Osteoblast (primary cell): ENCODE measurements at regions not wholly inside any gene's neighbourhood (a gene's known extent, or its start where the extent isn't known, plus 50 kb on each side); places are given as distances from the start of the nearest gene placed in this dataset.

Experiments
- DNase-seq: peaks from one replicate; pipeline ENCODE4 v3.0.0; 2011; ENCODE audit warnings: low spot score, mixed read lengths; ENCODE audit not compliant: insufficient read length; ENCODE audit errors: missing footprints
- H2AFZ ChIP-seq: 2 replicates; pipeline ENCODE4 v1.6.0; 2011; ENCODE audit warnings: mild to moderate bottlenecking, low read length
- H3K27ac ChIP-seq: 2 replicates; pipeline ENCODE4 v1.5.1; 2011; ENCODE audit warnings: mild to moderate bottlenecking, low read depth, low read length, moderate library complexity
- H3K27me3 ChIP-seq: 2 replicates; pipeline ENCODE4 v1.6.0; 2012; ENCODE audit warnings: mild to moderate bottlenecking, control low read depth, inconsistent platforms, low read length, moderate library complexity; ENCODE audit not compliant: insufficient read depth
- H3K36me3 ChIP-seq: 2 replicates; pipeline ENCODE4 v1.5.1; 2011; ENCODE audit warnings: mild to moderate bottlenecking, low read length, control low read depth, moderate library complexity; ENCODE audit not compliant: insufficient read depth
- H3K4me1 ChIP-seq: 2 replicates; pipeline ENCODE4 v1.5.1; 2011; ENCODE audit warnings: mild to moderate bottlenecking, low read length, control low read depth, moderate library complexity; ENCODE audit not compliant: insufficient read depth
- H3K4me2 ChIP-seq: 2 replicates; pipeline ENCODE4 v1.6.0; 2011; ENCODE audit warnings: mild to moderate bottlenecking, low read length; ENCODE audit not compliant: insufficient read depth
- H3K4me3 ChIP-seq: fragments of 200-600 bp; sonication (generic); 3 replicates; pipeline ENCODE4 v1.5.1; 2012; ENCODE audit warnings: mild to moderate bottlenecking, low read length, inconsistent platforms; ENCODE audit not compliant: insufficient read depth
- H3K79me2 ChIP-seq: 2 replicates; pipeline ENCODE4 v1.6.0; 2012; ENCODE audit warnings: mild to moderate bottlenecking, low read length, control low read depth, inconsistent platforms; ENCODE audit not compliant: insufficient read depth
- H3K9me3 ChIP-seq: 2 replicates; pipeline ENCODE4 v1.5.1; 2011; ENCODE audit warnings: low read depth, low read length, control low read depth
- H4K20me1 ChIP-seq: 2 replicates; pipeline ENCODE4 v1.6.0; 2012; ENCODE audit warnings: mild to moderate bottlenecking, low read length, control low read depth; ENCODE audit not compliant: insufficient read depth
- TF ChIP-seq, protein P1 (sequence below): IDR thresholded peaks from 2 replicates; pipeline ENCODE4 v1.5.1; 2011; ENCODE audit warnings: mild to moderate bottlenecking, low read depth, low read length, moderate library complexity; ENCODE audit errors: extremely low read depth

DNA sequence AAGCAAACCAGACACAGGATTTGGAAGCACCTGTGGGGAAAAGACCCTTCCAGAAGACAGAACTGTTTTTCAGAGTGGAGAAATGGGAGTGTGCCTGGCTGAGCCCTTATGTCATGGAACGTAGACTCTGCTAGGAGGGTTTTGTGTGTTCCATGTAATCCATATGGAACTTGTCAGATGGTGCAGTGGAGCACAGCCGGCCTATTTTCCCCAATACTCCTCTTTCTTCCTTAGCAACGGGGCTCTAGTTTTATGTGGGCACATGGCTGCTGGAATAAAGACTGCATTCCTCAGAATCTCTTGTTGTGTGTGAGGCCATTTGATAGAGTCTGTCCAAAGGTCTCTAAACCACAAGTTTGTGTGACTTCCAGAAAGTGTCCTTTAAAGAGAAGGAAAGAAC, 284.0 kb downstream of the DRD1 start:
- H3K36me3 ChIP-seq: no peaks in the 10 kb centered on the region
- no peak overlapping the region for H3K27ac ChIP-seq
- no peaks in the 10 kb centered on the region for H3K79me2 ChIP-seq
- H4K20me1 ChIP-seq: no peaks in the 10 kb centered on the region
- H3K27me3 ChIP-seq: no peaks in the 10 kb centered on the region
- H3K4me3 ChIP-seq: no peak overlapping the region
- no peaks in the 10 kb centered on the region for H3K4me1 ChIP-seq
- no peak for DNase-seq
- no peak overlapping the region for H2AFZ ChIP-seq
- H3K9me3 ChIP-seq: no peaks in the 10 kb centered on the region
- TF ChIP-seq, protein P1, sequence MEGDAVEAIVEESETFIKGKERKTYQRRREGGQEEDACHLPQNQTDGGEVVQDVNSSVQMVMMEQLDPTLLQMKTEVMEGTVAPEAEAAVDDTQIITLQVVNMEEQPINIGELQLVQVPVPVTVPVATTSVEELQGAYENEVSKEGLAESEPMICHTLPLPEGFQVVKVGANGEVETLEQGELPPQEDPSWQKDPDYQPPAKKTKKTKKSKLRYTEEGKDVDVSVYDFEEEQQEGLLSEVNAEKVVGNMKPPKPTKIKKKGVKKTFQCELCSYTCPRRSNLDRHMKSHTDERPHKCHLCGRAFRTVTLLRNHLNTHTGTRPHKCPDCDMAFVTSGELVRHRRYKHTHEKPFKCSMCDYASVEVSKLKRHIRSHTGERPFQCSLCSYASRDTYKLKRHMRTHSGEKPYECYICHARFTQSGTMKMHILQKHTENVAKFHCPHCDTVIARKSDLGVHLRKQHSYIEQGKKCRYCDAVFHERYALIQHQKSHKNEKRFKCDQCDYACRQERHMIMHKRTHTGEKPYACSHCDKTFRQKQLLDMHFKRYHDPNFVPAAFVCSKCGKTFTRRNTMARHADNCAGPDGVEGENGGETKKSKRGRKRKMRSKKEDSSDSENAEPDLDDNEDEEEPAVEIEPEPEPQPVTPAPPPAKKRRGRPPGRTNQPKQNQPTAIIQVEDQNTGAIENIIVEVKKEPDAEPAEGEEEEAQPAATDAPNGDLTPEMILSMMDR: no peak
- H3K4me2 ChIP-seq: no peak overlapping the region

DNA sequence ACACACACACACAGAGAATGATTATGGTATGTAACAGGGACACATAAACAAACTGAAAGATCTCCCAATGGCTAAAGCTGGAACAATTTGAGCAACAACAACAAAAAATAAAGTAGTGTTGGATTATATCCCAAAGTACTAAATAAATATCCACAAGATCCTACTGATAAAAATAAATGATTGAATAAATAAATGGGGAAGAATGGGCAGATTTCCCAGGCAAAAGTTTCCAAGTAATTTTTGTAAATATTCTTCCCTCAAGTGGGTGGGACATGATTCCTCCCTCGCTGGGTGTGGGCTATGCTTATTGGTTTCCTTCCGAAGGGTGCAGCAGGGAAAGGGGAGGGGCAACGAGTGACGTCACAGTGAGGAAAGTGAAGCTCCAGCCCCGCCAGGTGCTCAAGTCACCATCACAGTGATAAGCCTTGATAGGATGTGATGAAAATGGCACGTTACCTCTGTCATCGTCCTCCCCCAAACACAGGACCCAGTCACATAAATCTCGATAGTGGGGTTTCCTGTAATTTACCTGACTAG, 295.3 kb downstream of the DRD1 start:
- Histone ChIP-seq H3K36me3 (no peaks in the 10 kb centered on the region), H3K4me2 (no peak overlapping the region), H3K27me3 (no peaks in the 10 kb centered on the region), H2AFZ (no peak overlapping the region), H4K20me1 (no peaks in the 10 kb centered on the region), H3K4me1 (no peaks in the 10 kb centered on the region), H3K79me2 (no peaks in the 10 kb centered on the region), H3K9me3 (peaks cover 2% of the 10 kb centered on the region), H3K4me3 (no peak overlapping the region), H3K27ac (no peak overlapping the region)
- TF ChIP-seq, protein P1: no peak
- no peak for DNase-seq

DNA sequence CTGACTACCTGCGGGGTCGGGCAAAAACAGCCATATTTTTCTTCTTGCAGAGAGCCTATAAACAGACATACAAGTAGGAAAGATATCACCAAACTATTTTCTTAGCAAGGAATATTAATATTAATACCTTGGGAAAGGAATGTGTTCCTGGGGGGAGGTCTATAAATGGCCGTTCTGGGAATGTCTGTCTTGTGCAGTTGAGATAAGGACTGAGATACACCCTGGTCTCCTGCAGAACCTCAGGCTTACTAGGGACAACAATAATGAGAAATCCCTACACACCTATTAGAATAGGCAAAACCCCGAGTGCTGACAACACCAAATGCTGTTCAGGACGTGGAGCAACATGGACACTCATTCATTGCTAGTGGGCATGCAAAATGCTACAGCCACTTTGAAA, 297.2 kb downstream of the DRD1 start:
- TF ChIP-seq, protein P1: no peak
- H3K27ac ChIP-seq: no peak overlapping the region

DNA sequence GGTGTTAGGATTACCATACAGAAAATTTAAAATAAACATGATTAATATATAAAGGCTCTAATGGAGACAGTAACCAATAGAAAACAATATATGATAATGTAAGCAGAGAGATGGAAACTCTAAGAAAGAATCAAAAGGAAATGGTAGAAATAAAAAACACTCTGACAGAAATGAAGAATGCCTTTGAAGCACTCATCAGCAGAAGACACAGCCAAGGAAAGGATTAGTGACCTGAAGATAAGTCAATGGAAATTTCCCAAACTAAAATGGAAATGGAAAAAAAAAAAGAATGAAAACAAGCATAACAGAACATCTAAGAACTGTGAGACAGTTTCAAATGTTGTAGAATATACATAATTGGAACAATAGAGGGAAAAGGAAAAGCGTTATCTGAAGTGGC, 302.6 kb downstream of the DRD1 start:
- H3K36me3 ChIP-seq: no peaks in the 10 kb centered on the region
- H3K4me3 ChIP-seq: no peak overlapping the region
- TF ChIP-seq, protein P1: no peak
- no peak overlapping the region for H3K27ac ChIP-seq
- no peaks in the 10 kb centered on the region for H4K20me1 ChIP-seq
- H3K4me2 ChIP-seq: no peak overlapping the region
- no peak for DNase-seq
- H3K9me3 ChIP-seq: peaks cover 2% of the 10 kb centered on the region
- H3K4me1 ChIP-seq: no peaks in the 10 kb centered on the region
- H3K27me3 ChIP-seq: no peaks in the 10 kb centered on the region
- H2AFZ ChIP-seq: no peak overlapping the region
- no peaks in the 10 kb centered on the region for H3K79me2 ChIP-seq

More for the DNA sequence above, 297.2 kb downstream of the DRD1 start:
- no peaks in the 10 kb centered on the region for H3K4me1 ChIP-seq
- H3K36me3 ChIP-seq: no peaks in the 10 kb centered on the region
- no peaks in the 10 kb centered on the region for H3K79me2 ChIP-seq
- H3K9me3 ChIP-seq: no peaks in the 10 kb centered on the region
- no peaks in the 10 kb centered on the region for H4K20me1 ChIP-seq
- H2AFZ ChIP-seq: no peak overlapping the region
- H3K4me3 ChIP-seq: no peak overlapping the region
- no peak for DNase-seq
- H3K4me2 ChIP-seq: no peak overlapping the region
- H3K27me3 ChIP-seq: no peaks in the 10 kb centered on the region
